NB4 (cell line): ENCODE measurements at regions not wholly inside any gene's neighbourhood (a gene's known extent, or its start where the extent isn't known, plus 50 kb on each side); places are given as distances from the start of the nearest gene placed in this dataset.

Source experiments
- DNase-seq: peaks from one replicate; pipeline ENCODE4 v3.0.0; 2010; ENCODE audit warnings: low read depth
- H3K4me3 ChIP-seq: one replicate; pipeline ENCODE4 v1.5.1; 2011; ENCODE audit warnings: mild to moderate bottlenecking, low read depth, low read length, moderate library complexity
- MAX ChIP-seq: IDR thresholded peaks from 2 replicates; pipeline ENCODE4 v1.6.1; 2011; ENCODE audit warnings: low read depth, low read length
- MYC ChIP-seq: IDR thresholded peaks from 2 replicates; pipeline ENCODE4 v1.6.1; 2011; ENCODE audit warnings: low read depth, low read length
- POLR2A ChIP-seq: IDR thresholded peaks from 2 replicates; pipeline ENCODE4 v1.6.1; 2011; ENCODE audit warnings: mild to moderate bottlenecking; ENCODE audit not compliant: insufficient read length; ENCODE audit errors: extremely low read depth
- TF ChIP-seq, protein P1 (sequence below): IDR thresholded peaks from one replicate; pipeline ENCODE4 v1.5.1; 2012; ENCODE audit warnings: low read depth, low read length

DNA sequence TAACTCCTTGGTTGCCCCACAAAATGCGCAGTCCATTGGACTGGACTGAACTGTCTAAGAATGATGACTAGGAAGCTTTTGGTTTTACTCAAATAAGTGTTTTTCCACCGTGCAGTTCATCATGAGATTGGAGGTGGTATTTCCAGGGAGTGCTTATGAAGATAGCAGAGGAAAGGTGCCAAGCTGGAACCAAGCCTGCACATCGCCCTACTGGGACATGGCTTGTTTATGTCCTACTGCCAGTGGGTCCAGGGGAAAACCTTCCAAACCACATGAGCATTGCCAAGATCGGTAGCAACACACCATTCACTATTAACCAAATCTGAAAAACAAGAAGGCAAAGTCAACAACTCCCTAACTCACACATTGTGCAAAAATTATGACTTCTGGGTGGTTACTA is 54.7 kb upstream of the DSCAM start:
- no peak for DNase-seq

DNA sequence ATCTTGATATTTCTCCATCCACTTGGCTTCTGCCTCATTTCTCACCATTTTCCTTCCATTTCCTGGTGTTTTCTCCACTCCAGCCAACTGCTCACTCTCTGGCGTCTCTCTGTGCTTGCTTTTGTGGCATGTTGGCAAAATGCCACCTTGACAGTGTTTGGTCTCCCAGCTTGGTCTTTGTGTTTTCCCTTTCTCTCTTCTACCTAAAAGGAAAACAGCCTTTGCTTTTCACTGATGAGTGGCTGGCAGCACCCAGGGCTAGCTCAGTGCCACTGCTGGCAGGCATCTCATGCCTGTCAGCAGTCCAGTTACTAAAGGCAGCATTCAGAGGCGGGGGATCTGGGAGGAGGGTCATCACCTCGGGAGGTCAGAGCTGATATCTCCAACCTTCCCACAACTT is 55.3 kb upstream of the DSCAM start:
- no peak overlapping the region for H3K4me3 ChIP-seq
- DNase-seq, result no peak
- TF ChIP-seq, protein P1, sequence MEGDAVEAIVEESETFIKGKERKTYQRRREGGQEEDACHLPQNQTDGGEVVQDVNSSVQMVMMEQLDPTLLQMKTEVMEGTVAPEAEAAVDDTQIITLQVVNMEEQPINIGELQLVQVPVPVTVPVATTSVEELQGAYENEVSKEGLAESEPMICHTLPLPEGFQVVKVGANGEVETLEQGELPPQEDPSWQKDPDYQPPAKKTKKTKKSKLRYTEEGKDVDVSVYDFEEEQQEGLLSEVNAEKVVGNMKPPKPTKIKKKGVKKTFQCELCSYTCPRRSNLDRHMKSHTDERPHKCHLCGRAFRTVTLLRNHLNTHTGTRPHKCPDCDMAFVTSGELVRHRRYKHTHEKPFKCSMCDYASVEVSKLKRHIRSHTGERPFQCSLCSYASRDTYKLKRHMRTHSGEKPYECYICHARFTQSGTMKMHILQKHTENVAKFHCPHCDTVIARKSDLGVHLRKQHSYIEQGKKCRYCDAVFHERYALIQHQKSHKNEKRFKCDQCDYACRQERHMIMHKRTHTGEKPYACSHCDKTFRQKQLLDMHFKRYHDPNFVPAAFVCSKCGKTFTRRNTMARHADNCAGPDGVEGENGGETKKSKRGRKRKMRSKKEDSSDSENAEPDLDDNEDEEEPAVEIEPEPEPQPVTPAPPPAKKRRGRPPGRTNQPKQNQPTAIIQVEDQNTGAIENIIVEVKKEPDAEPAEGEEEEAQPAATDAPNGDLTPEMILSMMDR, result no peak
- no peak for TF ChIP-seq MYC
- no peak for TF ChIP-seq POLR2A
- TF ChIP-seq MAX, result no peak

More for the DNA sequence above, 54.7 kb upstream of the DSCAM start:
- no peak overlapping the region for H3K4me3 ChIP-seq
- TF ChIP-seq, protein P1, result no peak
- TF ChIP-seq POLR2A, result no peak
- TF ChIP-seq MAX, result no peak
- no peak for TF ChIP-seq MYC

- H3K4me3 ChIP-seq, result no peak overlapping the region
- TF ChIP-seq MAX (no peak), MYC (no peak), POLR2A (no peak)
- TF ChIP-seq, protein P1, result no peak
- no peak for DNase-seq
Measured at GRCh38 chr21:40902993-40903392, 56.0 kb upstream of the DSCAM start.

- TF ChIP-seq POLR2A, result no peak
- no peak for TF ChIP-seq MYC
- no peak overlapping the region for H3K4me3 ChIP-seq
- DNase-seq, result no peak
Measured at GRCh38 chr21:40905251-40905650, 58.3 kb upstream of the DSCAM start.

DNA sequence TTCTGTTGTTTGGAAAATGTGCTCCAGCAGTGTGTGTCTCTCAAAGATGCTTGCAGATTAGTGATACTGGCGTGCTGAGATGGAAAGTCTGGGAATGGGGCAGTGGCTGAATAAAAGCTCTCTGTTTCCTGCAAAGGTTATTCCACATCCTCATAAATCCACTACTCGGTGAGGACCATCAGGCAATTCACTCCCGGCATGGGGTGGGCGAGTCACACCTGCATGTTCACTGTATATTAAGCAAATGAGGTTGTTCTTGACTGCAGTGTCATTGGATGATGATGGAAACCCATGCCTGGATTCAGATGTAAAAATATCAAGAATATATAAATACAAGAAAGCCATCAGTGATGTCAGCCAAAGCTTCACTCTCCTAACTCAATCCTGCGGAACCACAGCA is 65.4 kb upstream of the DSCAM start:
- H3K4me3 ChIP-seq, result no peak overlapping the region
- DNase-seq, result no peak
- TF ChIP-seq POLR2A (no peak), MAX (no peak), MYC (no peak)
- TF ChIP-seq, protein P1, result no peak

GRCh38 chr21:40915114-40915513 is 68.2 kb upstream of the DSCAM start:
- no peak for DNase-seq

More at GRCh38 chr21:40915114-40915513, 68.2 kb upstream of the DSCAM start:
- TF ChIP-seq, protein P1, result no peak
- no peak for TF ChIP-seq MYC
- no peak for TF ChIP-seq POLR2A
- no peak for TF ChIP-seq MAX
- H3K4me3 ChIP-seq, result no peak overlapping the region
